PFSK-1 (cell line): ENCODE measurements at regions not wholly inside any gene's neighbourhood (a gene's known extent, or its start where the extent isn't known, plus 50 kb on each side); places are given as distances from the start of the nearest gene placed in this dataset.

ENCODE experiments used
- POLR2AphosphoS5 ChIP-seq: IDR thresholded peaks from 2 replicates; pipeline ENCODE4 v1.6.1; 2012; ENCODE audit warnings: low read depth, mild to moderate bottlenecking, control low read depth, low read length, moderate library complexity
- SIN3A ChIP-seq: IDR thresholded peaks from 2 replicates; pipeline ENCODE4 v1.6.1; 2012; ENCODE audit warnings: mild to moderate bottlenecking, low read length, moderate library complexity, borderline replicate concordance; ENCODE audit not compliant: insufficient read depth
- TAF1 ChIP-seq: IDR thresholded peaks from 2 replicates; pipeline ENCODE4 v1.6.1; 2012; ENCODE audit warnings: low read length, control low read depth, borderline replicate concordance; ENCODE audit not compliant: insufficient read depth
- TF ChIP-seq, protein P1 (sequence below), 2 experiments: IDR thresholded peaks; 2 replicates each; pipeline versions ENCODE4 v1.6.1 to v1.8.0; 2011 to 2012; ENCODE audit warnings: low read depth in 2 of 2, low read length in 2 of 2, control low read depth in 1 of 2, inconsistent platforms in 1 of 2, mild to moderate bottlenecking in 1 of 2, moderate library complexity in 1 of 2; ENCODE audit not compliant: insufficient read depth in 1 of 2

DNA sequence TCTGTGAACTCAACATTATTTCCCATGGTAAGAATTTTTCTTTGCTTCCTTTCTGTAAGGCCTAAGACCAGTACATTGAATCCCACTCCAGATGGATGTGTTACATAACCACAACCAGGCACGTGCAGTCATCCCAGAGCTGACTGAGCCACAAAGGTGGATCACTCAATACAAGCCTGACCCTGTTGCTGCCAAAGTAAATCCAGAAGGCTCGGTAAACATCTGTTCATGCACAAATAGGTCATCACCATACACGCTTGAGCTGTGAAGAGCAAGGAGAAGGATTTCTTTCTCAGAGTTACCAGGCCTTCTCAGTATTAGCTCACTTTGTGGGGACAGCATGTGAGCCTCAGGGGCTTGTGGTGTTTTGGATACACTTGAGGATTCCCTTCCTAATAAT, 791.4 kb upstream of the FANCL start:
- TF ChIP-seq POLR2AphosphoS5 (no peak), TAF1 (no peak), SIN3A (no peak)
- TF ChIP-seq, protein P1, sequence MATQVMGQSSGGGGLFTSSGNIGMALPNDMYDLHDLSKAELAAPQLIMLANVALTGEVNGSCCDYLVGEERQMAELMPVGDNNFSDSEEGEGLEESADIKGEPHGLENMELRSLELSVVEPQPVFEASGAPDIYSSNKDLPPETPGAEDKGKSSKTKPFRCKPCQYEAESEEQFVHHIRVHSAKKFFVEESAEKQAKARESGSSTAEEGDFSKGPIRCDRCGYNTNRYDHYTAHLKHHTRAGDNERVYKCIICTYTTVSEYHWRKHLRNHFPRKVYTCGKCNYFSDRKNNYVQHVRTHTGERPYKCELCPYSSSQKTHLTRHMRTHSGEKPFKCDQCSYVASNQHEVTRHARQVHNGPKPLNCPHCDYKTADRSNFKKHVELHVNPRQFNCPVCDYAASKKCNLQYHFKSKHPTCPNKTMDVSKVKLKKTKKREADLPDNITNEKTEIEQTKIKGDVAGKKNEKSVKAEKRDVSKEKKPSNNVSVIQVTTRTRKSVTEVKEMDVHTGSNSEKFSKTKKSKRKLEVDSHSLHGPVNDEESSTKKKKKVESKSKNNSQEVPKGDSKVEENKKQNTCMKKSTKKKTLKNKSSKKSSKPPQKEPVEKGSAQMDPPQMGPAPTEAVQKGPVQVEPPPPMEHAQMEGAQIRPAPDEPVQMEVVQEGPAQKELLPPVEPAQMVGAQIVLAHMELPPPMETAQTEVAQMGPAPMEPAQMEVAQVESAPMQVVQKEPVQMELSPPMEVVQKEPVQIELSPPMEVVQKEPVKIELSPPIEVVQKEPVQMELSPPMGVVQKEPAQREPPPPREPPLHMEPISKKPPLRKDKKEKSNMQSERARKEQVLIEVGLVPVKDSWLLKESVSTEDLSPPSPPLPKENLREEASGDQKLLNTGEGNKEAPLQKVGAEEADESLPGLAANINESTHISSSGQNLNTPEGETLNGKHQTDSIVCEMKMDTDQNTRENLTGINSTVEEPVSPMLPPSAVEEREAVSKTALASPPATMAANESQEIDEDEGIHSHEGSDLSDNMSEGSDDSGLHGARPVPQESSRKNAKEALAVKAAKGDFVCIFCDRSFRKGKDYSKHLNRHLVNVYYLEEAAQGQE (IDR thresholded peaks at IDR 0.05; ENCODE audit: insufficient read depth in 1 of 2, low read depth in 2 of 2, low read length in 2 of 2), result no peak
